GM21529 (cell line): ENCODE measurements at regions not wholly inside any gene's neighbourhood (a gene's known extent, or its start where the extent isn't known, plus 50 kb on each side); places are given as distances from the start of the nearest gene placed in this dataset.
"Not testable (repeated sequence)": the region's sequence is repeated elsewhere in the genome, so short reads cannot be mapped to it uniquely, and the experiment has no call there.

Source experiments
- ATAC-seq: cut with Tn5 transposase; IDR thresholded peaks from one replicate; pipeline ENCODE4 v1.9.1; 2021; ENCODE audit not compliant: unreplicated experiment

- no peak for ATAC-seq
Measured at GRCh38 chr16:8127070-8127469, 463.2 kb downstream of the TMEM114 start.

GRCh38 chr16:8126313-8126712 lies 464.0 kb downstream of the TMEM114 start:
- ATAC-seq: no peak

GRCh38 chr16:8120001-8120400 lies 470.3 kb downstream of the TMEM114 start:
- ATAC-seq: no peak

- no peak for ATAC-seq
Measured at GRCh38 chr16:8115814-8116213, 474.5 kb downstream of the TMEM114 start.

GRCh38 chr16:8114941-8115340 lies 475.4 kb downstream of the TMEM114 start:
- not testable (repeated sequence) for ATAC-seq

- no peak for ATAC-seq
Measured at GRCh38 chr16:8113843-8114242, 476.5 kb downstream of the TMEM114 start.

GRCh38 chr16:8110572-8111514 lies 479.5 kb downstream of the TMEM114 start:
- no peak for ATAC-seq

GRCh38 chr16:8109510-8110369 lies 480.6 kb downstream of the TMEM114 start:
- ATAC-seq: no peak

GRCh38 chr16:8108991-8109509 lies 481.3 kb downstream of the TMEM114 start:
- no peak for ATAC-seq

- no peak for ATAC-seq
Measured at GRCh38 chr16:8107296-8107695, 483.0 kb downstream of the TMEM114 start.

- no peak for ATAC-seq
Measured at GRCh38 chr16:8103649-8104289, 486.5 kb downstream of the TMEM114 start.

- no peak for ATAC-seq
Measured at GRCh38 chr16:8099586-8099985, 490.7 kb downstream of the TMEM114 start.

GRCh38 chr16:8098947-8099512 lies 491.3 kb downstream of the TMEM114 start:
- no peak for ATAC-seq

- no peak for ATAC-seq
Measured at GRCh38 chr16:8096211-8096610, 494.1 kb downstream of the TMEM114 start.

- ATAC-seq: no peak
Measured at GRCh38 chr16:8094696-8095095, 495.6 kb downstream of the TMEM114 start.

GRCh38 chr16:8088820-8089338 lies 501.4 kb downstream of the TMEM114 start:
- ATAC-seq: no peak

GRCh38 chr16:8087597-8088289 lies 502.6 kb downstream of the TMEM114 start:
- no peak for ATAC-seq

- ATAC-seq: no peak
Measured at GRCh38 chr16:8087146-8087545, 503.2 kb downstream of the TMEM114 start.

GRCh38 chr16:8084882-8085281 lies 505.4 kb downstream of the TMEM114 start:
- ATAC-seq: no peak

- ATAC-seq: no peak
Measured at GRCh38 chr16:8084302-8084701, 506.0 kb downstream of the TMEM114 start.
